Fibroblast of lung (primary cell): ENCODE measurements at regions not wholly inside any gene's neighbourhood (a gene's known extent, or its start where the extent isn't known, plus 50 kb on each side); places are given as distances from the start of the nearest gene placed in this dataset.
"Not testable (repeated sequence)": the region's sequence is repeated elsewhere in the genome, so short reads cannot be mapped to it uniquely, and the experiment has no call there.

ENCODE experiments used
- DNase-seq, 2 donors: peaks; one replicate each; pipeline versions ENCODE4 v3.0.0 to v3.0.0-alpha.2; 2010; ENCODE audit warnings: low read depth in 2 of 2
- H2AFZ ChIP-seq: 2 replicates; pipeline ENCODE4 v1.5.1; 2012; ENCODE audit warnings: low read length, control low read depth, inconsistent platforms
- H3K27ac ChIP-seq: 2 replicates; pipeline ENCODE4 v1.5.1; 2011; ENCODE audit warnings: low read length, control low read depth; ENCODE audit not compliant: insufficient read depth
- H3K27me3 ChIP-seq: 2 replicates; pipeline ENCODE4 v1.5.1; 2011; ENCODE audit warnings: mild to moderate bottlenecking, low read length; ENCODE audit not compliant: control insufficient read depth, insufficient read depth
- H3K36me3 ChIP-seq: 2 replicates; pipeline ENCODE4 v1.5.1; 2011; ENCODE audit warnings: low read length; ENCODE audit not compliant: control insufficient read depth, insufficient read depth
- H3K4me1 ChIP-seq: 2 replicates; pipeline ENCODE4 v1.5.1; 2011; ENCODE audit warnings: low read length; ENCODE audit not compliant: control insufficient read depth, insufficient read depth; ENCODE audit errors: extremely low read depth
- H3K4me2 ChIP-seq: 2 replicates; pipeline ENCODE4 v1.5.1; 2011; ENCODE audit warnings: low read length, control low read depth; ENCODE audit not compliant: insufficient read depth; ENCODE audit errors: extremely low read depth
- H3K4me3 ChIP-seq, 4 experiments: fragments of 200-600 bp in 1 of 4; sonication (generic) in 1 of 4; replicated peaks in 1 of 4; 2 replicates each; pipeline ENCODE4 v1.5.1; 2011 to 2016; ENCODE audit warnings: low read length in 4 of 4, low read depth in 3 of 4, mild to moderate bottlenecking in 3 of 4, control low read depth in 2 of 4, inconsistent platforms in 1 of 4, mixed read lengths in 1 of 4; ENCODE audit not compliant: insufficient read depth in 1 of 4; ENCODE audit errors: control extremely low read depth in 1 of 4
- H3K79me2 ChIP-seq: 2 replicates; pipeline ENCODE4 v1.5.1; 2012; ENCODE audit warnings: mild to moderate bottlenecking, low read length, inconsistent platforms; ENCODE audit not compliant: control insufficient read depth, insufficient read depth
- H3K9ac ChIP-seq: 2 replicates; pipeline ENCODE4 v1.5.1; 2011; ENCODE audit warnings: mild to moderate bottlenecking, low read length, control low read depth; ENCODE audit not compliant: insufficient read depth
- H3K9me3 ChIP-seq: 2 replicates; pipeline ENCODE4 v1.5.1; 2012; ENCODE audit warnings: low read depth, low read length; ENCODE audit not compliant: control insufficient read depth, insufficient read depth
- H4K20me1 ChIP-seq: 2 replicates; pipeline ENCODE4 v1.5.1; 2011; ENCODE audit warnings: low read length; ENCODE audit not compliant: control insufficient read depth, insufficient read depth; ENCODE audit errors: extremely low read depth
- CTCF ChIP-seq, 2 donors: IDR thresholded peaks in 1 of 2; conservative IDR thresholded peaks in 1 of 2; 1 replicate in 1 of 2; 2 replicates in 1 of 2; pipeline ENCODE4 v1.5.1; 2011 to 2012; ENCODE audit warnings: low read length in 2 of 2, control low read depth in 1 of 2, inconsistent platforms in 1 of 2, low read depth in 1 of 2, mild to moderate bottlenecking in 1 of 2
- EZH2 ChIP-seq: IDR thresholded peaks from 2 replicates; pipeline ENCODE4 v1.5.1; 2012; ENCODE audit warnings: low read length, control low read depth, mild to moderate bottlenecking; ENCODE audit errors: missing control alignments

GRCh38 chr7:127473409-127473808, 80.9 kb upstream of the ZNF800 start:
- no peaks in the 10 kb centered on the region for H3K36me3 ChIP-seq
- H3K9me3 ChIP-seq = no peaks in the 10 kb centered on the region
- TF ChIP-seq CTCF (conservative IDR thresholded peaks at IDR 0.05 in 1 of 2, IDR thresholded peaks at IDR 0.05 in 1 of 2; ENCODE audit: low read depth in 1 of 2, low read length in 2 of 2) = no peak
- TF ChIP-seq EZH2 = no peak
- no peaks in the 10 kb centered on the region for H3K27me3 ChIP-seq
- H3K4me3 ChIP-seq = no peak overlapping the region
- no peak overlapping the region for H3K9ac ChIP-seq
- no peak overlapping the region for H3K4me2 ChIP-seq
- H3K27ac ChIP-seq = no peak overlapping the region
- H4K20me1 ChIP-seq = no peaks in the 10 kb centered on the region
- H2AFZ ChIP-seq = no peak overlapping the region
- DNase-seq = no peak
- H3K4me1 ChIP-seq = no peaks in the 10 kb centered on the region
- H3K79me2 ChIP-seq = no peaks in the 10 kb centered on the region

GRCh38 chr7:127460077-127460476, 67.6 kb upstream of the ZNF800 start:
- Histone ChIP-seq H3K4me3 (no peak overlapping the region), H3K36me3 (no peaks in the 10 kb centered on the region), H3K27me3 (no peaks in the 10 kb centered on the region), H3K4me1 (no peaks in the 10 kb centered on the region), H3K4me2 (no peak overlapping the region), H3K27ac (no peak overlapping the region), H3K9ac (no peak overlapping the region), H4K20me1 (no peaks in the 10 kb centered on the region), H3K9me3 (no peaks in the 10 kb centered on the region), H2AFZ (no peak overlapping the region), H3K79me2 (no peaks in the 10 kb centered on the region)
- no peak for DNase-seq
- TF ChIP-seq CTCF (conservative IDR thresholded peaks at IDR 0.05 in 1 of 2, IDR thresholded peaks at IDR 0.05 in 1 of 2; ENCODE audit: low read depth in 1 of 2, low read length in 2 of 2) (no peak), EZH2 (no peak)

GRCh38 chr7:127451258-127451657, 58.8 kb upstream of the ZNF800 start:
- not testable (repeated sequence) for H3K79me2 ChIP-seq, H3K27ac ChIP-seq, H3K27me3 ChIP-seq, H3K4me1 ChIP-seq, H3K9ac ChIP-seq, H3K36me3 ChIP-seq, H4K20me1 ChIP-seq, H3K4me3 ChIP-seq, H2AFZ ChIP-seq, H3K4me2 ChIP-seq, DNase-seq, H3K9me3 ChIP-seq

- Histone ChIP-seq H3K9ac (no peak overlapping the region), H3K27me3 (no peaks in the 10 kb centered on the region), H3K4me1 (no peaks in the 10 kb centered on the region), H3K4me3 (no peak overlapping the region), H4K20me1 (no peaks in the 10 kb centered on the region), H2AFZ (no peak overlapping the region), H3K4me2 (no peak overlapping the region), H3K79me2 (no peaks in the 10 kb centered on the region), H3K36me3 (no peaks in the 10 kb centered on the region), H3K27ac (no peak overlapping the region), H3K9me3 (no peaks in the 10 kb centered on the region)
- DNase-seq = no peak
- TF ChIP-seq EZH2 (no peak), CTCF (conservative IDR thresholded peaks at IDR 0.05 in 1 of 2, IDR thresholded peaks at IDR 0.05 in 1 of 2; ENCODE audit: low read depth in 1 of 2, low read length in 2 of 2) (no peak)
Observed at GRCh38 chr7:127448566-127448965, 56.1 kb upstream of the ZNF800 start.
